Panc1 (cell line): ENCODE measurements at regions not wholly inside any gene's neighbourhood (a gene's known extent, or its start where the extent isn't known, plus 50 kb on each side); places are given as distances from the start of the nearest gene placed in this dataset.

Experiments used
- ATAC-seq: fragments of 200-7000 bp; cut with Tn5 transposase; 2 replicates; pipeline ENCODE4 v1.9.1; 2020; ENCODE audit warnings: mild to moderate bottlenecking, moderate library complexity
- BruUV-seq: library from RNA; stranded (reverse); fragments of 400-500 nt; replicated peaks from 2 replicates; lab custom pipeline; 2021; lab: Mats Ljungman, UMichigan
- CTCF ChIA-PET: fragments of 300-600 bp; sonication (Branson Sonifier 250); formaldehyde crosslinking; loops from one replicate; lab custom pipeline; 2022; ENCODE audit warnings: antibody characterized with exemption; lab: Charles Lee
- POLR2A ChIA-PET: fragments of 300-600 bp; sonication (Branson Sonifier 250); formaldehyde crosslinking; loops from one replicate; lab custom pipeline; 2022; ENCODE audit warnings: antibody characterized with exemption; lab: Charles Lee
- DNase-seq: peaks from one replicate; pipeline ENCODE4 v3.0.0-alpha.2; 2010; ENCODE audit warnings: low read depth, low spot score
- H3K27ac ChIP-seq: 2 replicates; pipeline ENCODE4 v1.5.1; 2011; ENCODE audit warnings: mild to moderate bottlenecking, low read length, inconsistent platforms
- H3K27me3 ChIP-seq: fragments of 200-500 bp; sonication (Bioruptor generic); 2 replicates; pipeline ENCODE4 v1.6.0; 2014; ENCODE audit warnings: low read length, inconsistent platforms; ENCODE audit not compliant: control insufficient read depth, insufficient read depth
- H3K36me3 ChIP-seq: fragments of 200-500 bp; sonication (Bioruptor generic); 2 replicates; pipeline ENCODE4 v1.5.1; 2014; ENCODE audit warnings: inconsistent platforms, mild to moderate bottlenecking, low read length, moderate library complexity; ENCODE audit not compliant: control insufficient read depth, insufficient read depth
- H3K4me1 ChIP-seq: 2 replicates; pipeline ENCODE4 v1.5.1; 2011; ENCODE audit warnings: inconsistent platforms, mild to moderate bottlenecking, low read length, moderate library complexity; ENCODE audit not compliant: control insufficient read depth, insufficient read depth
- H3K4me3 ChIP-seq, 2 experiments: 2 replicates each; pipeline ENCODE4 v1.5.1; 2011 to 2012; ENCODE audit warnings: low read depth in 2 of 2, low read length in 2 of 2, mild to moderate bottlenecking in 2 of 2, inconsistent platforms in 1 of 2, moderate library complexity in 1 of 2
- H3K9me3 ChIP-seq: fragments of 200-500 bp; sonication (Bioruptor generic); 2 replicates; pipeline ENCODE4 v1.5.1; 2014; ENCODE audit warnings: low read depth, mild to moderate bottlenecking, inconsistent platforms, low read length, moderate library complexity; ENCODE audit not compliant: control insufficient read depth, insufficient read depth
- TCF7L2 ChIP-seq: IDR thresholded peaks from 2 replicates; pipeline ENCODE4 v1.6.1; 2011; ENCODE audit warnings: mild to moderate bottlenecking, low read depth, low read length, inconsistent platforms
- in situ Hi-C: cut with HindIII; loops from 2 replicates; pipeline ENCODE4 v1.10.0; 2016; ENCODE audit warnings: low sequenced_read_pairs, low pct_unique_long_range_greater_than_20kb
- intact Hi-C: fragments of 100-400 bp; cut with micrococcal nuclease; formaldehyde crosslinking; loops from one replicate; pipeline ENCODE4 v1.10.0; 2022; ENCODE audit not compliant: unreplicated experiment
- TF ChIP-seq, protein P1 (sequence below), 2 experiments: IDR thresholded peaks; 2 replicates each; pipeline ENCODE4 v1.6.1; 2011 to 2012; ENCODE audit warnings: low read depth in 2 of 2, control low read depth in 1 of 2, low read length in 1 of 2, mild to moderate bottlenecking in 1 of 2, moderate library complexity in 1 of 2; ENCODE audit not compliant: insufficient read depth in 1 of 2
- TF ChIP-seq, protein P2 (sequence below): fragments of 450-650 bp; IDR thresholded peaks from 2 replicates; pipeline ENCODE4 v1.5.1; 2017; ENCODE audit warnings: mild to moderate bottlenecking

DNA sequence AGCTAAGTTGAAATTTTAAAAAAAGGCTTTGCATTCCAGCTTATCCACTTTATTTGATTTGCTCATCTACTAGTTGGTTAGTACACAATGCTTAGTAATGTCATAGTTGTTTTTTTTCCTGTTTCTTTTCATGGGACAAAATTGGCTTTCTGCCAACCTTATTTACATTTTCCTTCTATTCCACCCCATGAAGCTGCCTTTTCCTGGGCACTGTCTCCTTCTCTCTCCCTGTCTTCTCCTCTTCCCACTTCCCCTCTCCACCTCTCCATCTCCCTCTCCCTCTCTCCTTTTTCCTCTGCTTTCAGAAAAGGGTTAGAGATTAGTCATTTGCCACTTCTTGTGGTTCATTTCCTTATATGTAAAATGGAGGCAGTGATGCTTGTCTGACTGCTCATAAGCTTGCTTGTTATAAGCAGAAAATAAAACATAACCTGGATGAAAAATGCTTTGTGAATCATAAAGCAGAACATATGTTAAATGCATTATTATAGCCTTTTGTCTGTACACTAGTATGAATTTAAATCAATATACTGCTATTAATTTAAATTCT is 181.9 kb downstream of the CEP135 start:
- in situ Hi-C loops = no loop called here
- H3K4me3 ChIP-seq = no peak overlapping the region
- DNase-seq (no peak), ATAC-seq (no peak)
- no TSS peak for BruUV-seq
- ChIA-PET POLR2A (no interaction called here), CTCF (no interaction called here)
- intact Hi-C loops = no loop called here
- TF ChIP-seq, protein P1, sequence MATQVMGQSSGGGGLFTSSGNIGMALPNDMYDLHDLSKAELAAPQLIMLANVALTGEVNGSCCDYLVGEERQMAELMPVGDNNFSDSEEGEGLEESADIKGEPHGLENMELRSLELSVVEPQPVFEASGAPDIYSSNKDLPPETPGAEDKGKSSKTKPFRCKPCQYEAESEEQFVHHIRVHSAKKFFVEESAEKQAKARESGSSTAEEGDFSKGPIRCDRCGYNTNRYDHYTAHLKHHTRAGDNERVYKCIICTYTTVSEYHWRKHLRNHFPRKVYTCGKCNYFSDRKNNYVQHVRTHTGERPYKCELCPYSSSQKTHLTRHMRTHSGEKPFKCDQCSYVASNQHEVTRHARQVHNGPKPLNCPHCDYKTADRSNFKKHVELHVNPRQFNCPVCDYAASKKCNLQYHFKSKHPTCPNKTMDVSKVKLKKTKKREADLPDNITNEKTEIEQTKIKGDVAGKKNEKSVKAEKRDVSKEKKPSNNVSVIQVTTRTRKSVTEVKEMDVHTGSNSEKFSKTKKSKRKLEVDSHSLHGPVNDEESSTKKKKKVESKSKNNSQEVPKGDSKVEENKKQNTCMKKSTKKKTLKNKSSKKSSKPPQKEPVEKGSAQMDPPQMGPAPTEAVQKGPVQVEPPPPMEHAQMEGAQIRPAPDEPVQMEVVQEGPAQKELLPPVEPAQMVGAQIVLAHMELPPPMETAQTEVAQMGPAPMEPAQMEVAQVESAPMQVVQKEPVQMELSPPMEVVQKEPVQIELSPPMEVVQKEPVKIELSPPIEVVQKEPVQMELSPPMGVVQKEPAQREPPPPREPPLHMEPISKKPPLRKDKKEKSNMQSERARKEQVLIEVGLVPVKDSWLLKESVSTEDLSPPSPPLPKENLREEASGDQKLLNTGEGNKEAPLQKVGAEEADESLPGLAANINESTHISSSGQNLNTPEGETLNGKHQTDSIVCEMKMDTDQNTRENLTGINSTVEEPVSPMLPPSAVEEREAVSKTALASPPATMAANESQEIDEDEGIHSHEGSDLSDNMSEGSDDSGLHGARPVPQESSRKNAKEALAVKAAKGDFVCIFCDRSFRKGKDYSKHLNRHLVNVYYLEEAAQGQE (IDR thresholded peaks at IDR 0.05; ENCODE audit: insufficient read depth in 1 of 2, low read depth in 2 of 2, low read length in 1 of 2) = no peak
- TF ChIP-seq, protein P2, sequence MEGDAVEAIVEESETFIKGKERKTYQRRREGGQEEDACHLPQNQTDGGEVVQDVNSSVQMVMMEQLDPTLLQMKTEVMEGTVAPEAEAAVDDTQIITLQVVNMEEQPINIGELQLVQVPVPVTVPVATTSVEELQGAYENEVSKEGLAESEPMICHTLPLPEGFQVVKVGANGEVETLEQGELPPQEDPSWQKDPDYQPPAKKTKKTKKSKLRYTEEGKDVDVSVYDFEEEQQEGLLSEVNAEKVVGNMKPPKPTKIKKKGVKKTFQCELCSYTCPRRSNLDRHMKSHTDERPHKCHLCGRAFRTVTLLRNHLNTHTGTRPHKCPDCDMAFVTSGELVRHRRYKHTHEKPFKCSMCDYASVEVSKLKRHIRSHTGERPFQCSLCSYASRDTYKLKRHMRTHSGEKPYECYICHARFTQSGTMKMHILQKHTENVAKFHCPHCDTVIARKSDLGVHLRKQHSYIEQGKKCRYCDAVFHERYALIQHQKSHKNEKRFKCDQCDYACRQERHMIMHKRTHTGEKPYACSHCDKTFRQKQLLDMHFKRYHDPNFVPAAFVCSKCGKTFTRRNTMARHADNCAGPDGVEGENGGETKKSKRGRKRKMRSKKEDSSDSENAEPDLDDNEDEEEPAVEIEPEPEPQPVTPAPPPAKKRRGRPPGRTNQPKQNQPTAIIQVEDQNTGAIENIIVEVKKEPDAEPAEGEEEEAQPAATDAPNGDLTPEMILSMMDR = no peak
- H3K27me3 ChIP-seq = no peaks in the 10 kb centered on the region
- H3K36me3 ChIP-seq = no peaks in the 10 kb centered on the region
- H3K9me3 ChIP-seq = no peaks in the 10 kb centered on the region
- no peaks in the 10 kb centered on the region; the same call in 1 of the 2 replicates for H3K4me1 ChIP-seq
- H3K27ac ChIP-seq = no peak overlapping the region

DNA sequence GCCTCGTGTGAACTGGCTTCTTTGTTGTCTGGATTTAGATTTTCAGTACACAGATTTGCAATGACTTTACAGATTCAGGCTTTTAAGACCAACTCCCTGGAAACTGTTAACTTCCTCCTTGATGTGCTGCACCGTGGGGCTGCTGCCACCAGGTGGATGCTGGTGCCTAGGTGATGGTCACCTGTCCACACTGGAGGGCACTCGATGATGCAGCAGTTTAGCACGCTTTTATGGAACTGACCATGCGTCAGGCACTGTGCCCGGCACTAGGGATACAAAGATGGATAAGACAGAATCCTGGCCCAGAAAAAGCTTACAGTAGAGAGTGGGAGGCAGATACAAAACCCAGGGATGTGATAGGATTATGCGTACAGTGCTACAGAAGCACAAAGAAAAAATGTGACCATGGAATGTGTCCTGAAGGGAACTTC is 180.7 kb downstream of the CEP135 start:
- no peak overlapping the region for H3K4me3 ChIP-seq
- H3K9me3 ChIP-seq = no peaks in the 10 kb centered on the region
- ATAC-seq (0 out of 2 replicates have a peak, but pooled peaks have one; percentile 60), DNase-seq (no peak)
- ChIA-PET POLR2A (interaction anchor here (0.6 kb wide), 1 partner anchor 344 kb away, joined by 3 read pairs; no protein-coding TSS in a partner anchor), CTCF (no interaction called here)
- H3K27ac ChIP-seq = no peak overlapping the region
- no peaks in the 10 kb centered on the region for H3K27me3 ChIP-seq
- no TSS peak for BruUV-seq
- in situ Hi-C loops (no loop called here), intact Hi-C loops (loop anchor here (5.0 kb wide), 1 partner anchor 37 kb away; no protein-coding TSS in a partner anchor)
- H3K36me3 ChIP-seq = no peaks in the 10 kb centered on the region
- TF ChIP-seq, protein P2 = peak; percentile 53
- TF ChIP-seq, protein P1 (IDR thresholded peaks at IDR 0.05; ENCODE audit: insufficient read depth in 1 of 2, low read depth in 2 of 2, low read length in 1 of 2) = no peak
- no peak for TF ChIP-seq TCF7L2
- no peaks in the 10 kb centered on the region; the same call in 1 of the 2 replicates for H3K4me1 ChIP-seq
